HG03060 (cell line): ENCODE measurements at regions not wholly inside any gene's neighbourhood (a gene's known extent, or its start where the extent isn't known, plus 50 kb on each side); places are given as distances from the start of the nearest gene placed in this dataset.

Experiments used
- ATAC-seq: cut with Tn5 transposase; IDR thresholded peaks from one replicate; pipeline ENCODE4 v1.9.1; 2021; ENCODE audit warnings: low read depth, moderate number of reproducible peaks; ENCODE audit not compliant: unreplicated experiment

DNA sequence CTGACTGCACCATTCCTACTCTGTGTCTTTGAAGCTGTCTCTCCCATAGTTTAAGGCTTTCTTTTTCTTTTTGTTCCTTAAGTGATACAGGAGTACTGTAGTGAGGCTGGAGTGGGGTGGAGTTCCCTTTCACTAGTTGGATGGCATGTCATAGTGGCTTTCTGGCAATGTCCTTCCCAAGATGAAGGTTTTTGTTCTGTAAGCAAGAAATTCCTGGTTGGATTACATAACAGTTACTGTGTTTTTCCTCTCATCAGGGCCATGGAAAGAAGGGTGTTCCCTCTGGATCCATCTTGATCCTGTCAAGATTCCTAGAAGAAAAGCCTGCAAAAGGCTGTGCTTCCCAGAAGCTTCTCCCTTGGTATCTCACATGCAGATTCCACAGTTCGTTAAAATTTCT lies 84.2 kb downstream of the ACKR3 start:
- no peak for ATAC-seq

DNA sequence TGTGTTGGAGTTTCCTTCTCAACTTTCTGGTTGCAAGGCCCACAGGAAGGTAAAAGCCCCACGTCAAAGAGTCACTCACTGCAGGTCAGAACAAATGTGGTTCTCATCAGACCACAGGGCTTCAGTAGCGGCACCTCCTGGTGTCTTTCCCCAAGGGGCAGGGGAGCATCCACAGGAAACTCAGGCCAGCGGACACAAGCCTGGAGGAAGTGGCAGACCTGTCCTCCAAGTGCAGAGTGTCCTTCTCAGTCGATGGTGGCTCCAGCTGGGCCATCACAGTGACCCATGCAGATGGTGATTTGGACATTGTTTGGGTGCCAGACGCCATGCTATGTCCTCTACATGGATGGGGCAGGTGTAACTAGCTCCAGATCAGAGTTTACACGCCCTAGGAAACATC lies 84.9 kb downstream of the ACKR3 start:
- ATAC-seq = no peak

DNA sequence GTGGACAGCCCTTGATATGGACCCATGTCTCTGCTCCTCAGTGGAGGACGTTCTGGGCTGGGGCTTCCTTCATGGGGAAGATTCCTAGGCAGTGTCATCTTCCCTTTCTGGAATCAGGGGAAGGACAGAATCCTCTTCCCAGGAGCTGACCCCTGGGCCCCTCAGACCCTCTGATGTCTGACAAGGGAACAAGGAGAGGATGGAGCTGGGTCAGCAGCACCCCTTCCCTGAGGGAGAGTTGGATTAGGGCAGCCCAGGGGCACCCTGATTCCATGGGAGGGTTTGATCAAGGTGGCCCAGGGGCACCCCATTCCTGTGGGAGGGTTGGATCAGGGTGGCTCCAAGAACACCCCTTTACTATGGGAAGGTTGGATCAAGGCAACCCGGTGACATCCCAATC lies 86.5 kb downstream of the ACKR3 start:
- no peak for ATAC-seq

DNA sequence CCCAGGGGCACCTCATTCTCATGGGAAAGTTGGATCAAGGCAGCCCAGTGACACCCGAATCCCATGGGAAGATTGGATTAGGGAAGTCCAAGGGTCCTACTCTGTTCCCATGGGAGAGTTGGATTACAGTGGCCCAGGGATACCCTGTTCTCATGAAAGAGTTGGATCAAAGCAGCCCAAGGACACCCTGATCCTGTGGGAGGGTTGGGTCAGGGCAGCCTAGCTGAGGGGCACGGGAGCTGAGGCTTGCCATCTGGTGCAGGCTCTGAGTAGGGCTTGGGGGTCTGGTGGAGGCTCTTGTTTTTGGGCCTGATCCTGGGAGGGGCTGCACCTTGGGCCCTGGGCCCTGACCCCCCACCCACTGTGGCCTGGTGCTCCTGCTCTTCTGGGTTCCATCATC lies 87.1 kb downstream of the ACKR3 start:
- ATAC-seq = no peak

DNA sequence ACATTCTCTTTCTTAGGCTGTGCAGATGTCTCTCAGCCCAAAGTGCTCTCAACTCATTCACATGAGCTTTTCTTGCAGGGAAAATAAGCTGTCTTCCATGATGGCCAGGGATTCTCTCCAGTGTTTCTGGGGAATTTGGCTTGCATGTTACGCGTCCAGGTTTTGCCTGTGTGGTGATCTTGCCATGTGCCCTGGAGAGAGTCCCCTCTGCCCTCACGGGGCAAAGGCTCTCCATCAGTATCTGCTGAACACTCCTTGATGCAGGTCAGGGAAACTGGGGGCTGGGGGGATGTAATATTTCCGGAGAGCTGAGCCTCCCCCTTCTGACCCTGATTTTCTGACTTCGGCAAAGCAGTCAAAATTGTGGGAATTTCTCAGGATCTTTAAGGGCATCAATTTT lies 87.6 kb downstream of the ACKR3 start:
- ATAC-seq = no peak

DNA sequence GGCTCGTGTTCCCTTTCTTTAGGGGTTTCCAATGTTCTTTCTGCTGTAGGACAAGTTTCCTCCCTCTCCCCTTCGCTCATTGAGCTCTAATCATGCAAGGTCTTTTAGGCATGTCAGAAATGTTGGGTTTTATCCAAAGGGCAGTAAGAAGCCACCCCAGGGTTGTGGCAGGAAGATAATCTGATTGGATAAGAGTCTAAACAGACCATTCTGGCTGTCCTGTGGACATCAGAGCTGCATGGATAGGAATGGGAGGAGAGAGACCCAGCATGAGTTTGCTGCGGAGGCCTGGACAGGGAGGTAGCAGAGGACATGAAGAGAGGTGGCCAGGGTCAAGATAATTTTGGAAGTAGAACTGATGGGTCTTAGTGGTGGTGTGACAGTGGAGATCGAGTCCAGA lies 88.2 kb downstream of the ACKR3 start:
- no peak for ATAC-seq

DNA sequence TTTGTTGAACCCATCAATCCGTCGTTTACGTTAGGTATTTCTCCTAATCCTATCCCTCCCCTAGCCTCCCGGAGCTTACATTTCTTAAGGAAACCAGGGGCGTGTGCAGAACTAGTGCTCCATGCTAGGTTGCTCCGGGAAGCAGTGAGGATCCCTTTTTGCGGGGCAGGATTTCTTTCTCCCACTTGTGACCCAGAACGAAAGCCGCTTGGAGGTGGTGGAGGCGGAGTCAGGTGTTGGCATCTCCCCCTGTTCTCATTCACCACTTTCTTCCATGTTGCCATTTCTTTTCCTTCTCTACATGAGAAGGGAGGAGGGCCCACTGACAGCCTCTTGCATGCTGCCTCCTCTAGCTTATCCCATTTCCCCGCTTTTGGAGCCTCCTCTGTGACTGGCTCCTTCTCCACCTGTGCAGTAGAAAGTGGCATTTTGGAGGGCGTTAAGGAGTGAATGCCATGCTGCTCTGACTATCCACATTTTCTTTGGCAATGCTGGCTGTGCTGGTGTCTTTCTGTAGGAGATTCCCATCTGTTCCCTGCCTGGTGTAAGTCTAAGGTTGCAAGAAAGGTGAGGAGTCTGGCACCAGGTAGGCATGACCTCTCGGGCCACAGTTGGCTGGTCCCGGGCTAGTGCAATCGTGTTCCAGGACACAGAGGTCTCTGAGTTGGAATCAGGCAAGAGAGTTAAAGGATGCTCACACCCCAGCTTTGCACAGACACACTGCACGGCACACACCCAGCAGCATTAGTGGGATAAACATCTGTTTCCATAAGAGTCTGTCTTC lies 89.5 kb downstream of the ACKR3 start:
- no peak for ATAC-seq

DNA sequence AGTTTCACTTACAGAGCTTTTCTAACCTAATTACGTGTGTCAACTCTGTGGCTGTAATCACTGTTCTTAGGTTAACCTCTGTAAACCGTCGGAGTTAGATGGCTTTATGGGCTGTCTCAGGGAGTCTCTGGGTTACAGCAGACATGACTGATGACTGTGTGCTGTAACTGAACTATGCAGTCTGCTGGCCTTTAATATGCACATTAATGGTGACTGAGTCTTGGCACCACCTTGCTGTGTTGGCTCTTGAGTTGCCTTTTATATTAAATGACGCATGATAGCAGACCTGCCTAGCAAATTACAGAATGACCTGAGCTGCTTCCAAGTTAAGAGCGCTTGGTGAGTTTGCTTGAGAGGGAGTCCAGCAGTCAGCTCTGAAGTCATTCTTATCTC lies 90.1 kb downstream of the ACKR3 start:
- ATAC-seq = no peak

DNA sequence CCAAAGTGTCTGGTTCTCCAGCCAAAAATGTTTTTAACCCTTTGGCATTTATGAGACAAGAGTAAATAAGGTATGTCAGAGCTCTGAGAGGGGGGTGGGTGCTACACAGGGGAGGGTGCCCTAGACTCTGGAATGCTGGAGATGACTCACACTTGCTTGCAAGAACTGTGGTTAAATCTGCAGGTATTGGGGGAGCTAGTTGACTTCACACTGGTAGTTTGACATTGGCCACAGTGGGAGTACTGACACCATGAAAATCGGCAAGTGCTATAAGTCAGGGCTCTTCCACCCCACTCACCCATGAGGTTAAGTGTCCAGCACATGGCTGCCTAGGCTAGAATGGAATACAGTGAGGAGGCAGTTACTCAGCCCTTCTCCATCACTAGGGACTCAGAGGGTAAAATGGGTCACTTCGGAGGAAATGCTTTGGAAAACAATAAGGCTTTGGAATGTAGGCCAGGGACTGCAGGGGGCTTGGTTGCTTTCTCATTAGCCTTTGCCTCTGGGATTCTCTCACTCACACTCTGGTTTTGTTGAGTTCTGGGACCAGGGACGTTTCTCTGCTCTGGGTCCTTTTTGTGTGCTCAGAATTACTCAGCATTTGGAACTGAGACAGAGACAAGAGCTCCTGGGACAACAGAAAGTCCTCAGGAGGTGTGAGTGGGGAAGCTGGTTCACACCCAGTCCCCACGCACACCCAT lies 91.6 kb downstream of the ACKR3 start:
- no peak for ATAC-seq

DNA sequence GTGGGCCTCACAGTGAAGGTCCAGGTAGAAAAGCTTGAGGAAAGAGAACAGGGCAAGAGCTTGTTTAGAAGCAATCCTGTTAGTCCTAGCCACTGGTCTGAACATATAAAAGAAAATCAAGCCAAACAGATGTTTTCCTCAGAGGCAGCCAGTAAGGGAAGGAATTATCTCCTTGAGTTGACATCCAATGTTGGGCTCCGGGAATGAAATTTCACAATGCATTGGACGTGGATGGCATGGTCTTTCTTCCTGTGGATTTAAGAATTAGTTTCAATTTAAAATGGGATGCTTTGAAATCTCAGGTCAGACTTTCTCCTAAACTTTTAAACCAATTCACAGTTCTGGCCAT lies 92.1 kb downstream of the ACKR3 start:
- no peak for ATAC-seq

DNA sequence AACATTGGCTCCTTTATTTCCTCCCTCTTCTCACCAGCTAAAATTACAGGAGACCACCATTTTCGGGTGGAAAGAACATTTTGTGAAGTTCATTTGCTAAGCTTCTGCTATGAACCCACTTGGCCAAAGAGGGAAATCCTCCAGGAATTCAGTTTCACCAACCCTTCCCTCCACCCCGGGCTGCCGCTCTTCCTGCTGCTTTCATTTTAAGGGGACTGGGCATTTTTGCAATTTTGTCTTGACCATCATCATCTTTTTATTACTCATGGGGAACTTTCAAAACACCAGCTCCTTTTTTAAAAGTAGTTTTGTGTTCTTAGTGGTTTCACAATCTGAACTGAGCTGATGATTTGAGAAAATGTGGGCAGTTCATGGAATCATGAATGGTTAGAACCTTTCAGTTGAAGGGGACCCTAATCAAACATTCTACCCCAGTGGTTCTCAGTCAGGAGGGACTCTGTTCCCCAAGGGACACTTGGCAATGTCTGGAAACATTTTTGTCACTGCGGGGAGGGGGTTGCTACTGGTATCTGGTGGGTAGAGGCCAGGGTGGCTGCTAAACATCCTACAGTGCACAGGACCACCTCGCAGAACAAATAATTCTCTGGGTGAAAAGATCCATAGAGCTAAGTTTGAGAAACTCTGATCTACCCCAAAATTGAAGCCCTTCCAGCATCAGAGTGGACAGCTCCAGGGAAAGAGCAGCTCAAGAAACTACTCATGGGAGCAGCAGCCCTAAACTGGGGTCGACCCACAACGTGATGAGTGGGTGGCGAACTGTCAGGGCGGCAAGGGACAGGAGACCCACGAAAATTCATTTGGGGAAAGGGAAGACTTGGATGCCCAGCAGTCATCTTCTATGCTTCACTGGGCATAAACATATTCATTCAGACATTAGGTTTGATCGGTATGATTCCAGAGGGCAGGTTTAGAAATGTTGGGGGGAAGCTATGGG lies 92.9 kb downstream of the ACKR3 start:
- ATAC-seq = no peak

DNA sequence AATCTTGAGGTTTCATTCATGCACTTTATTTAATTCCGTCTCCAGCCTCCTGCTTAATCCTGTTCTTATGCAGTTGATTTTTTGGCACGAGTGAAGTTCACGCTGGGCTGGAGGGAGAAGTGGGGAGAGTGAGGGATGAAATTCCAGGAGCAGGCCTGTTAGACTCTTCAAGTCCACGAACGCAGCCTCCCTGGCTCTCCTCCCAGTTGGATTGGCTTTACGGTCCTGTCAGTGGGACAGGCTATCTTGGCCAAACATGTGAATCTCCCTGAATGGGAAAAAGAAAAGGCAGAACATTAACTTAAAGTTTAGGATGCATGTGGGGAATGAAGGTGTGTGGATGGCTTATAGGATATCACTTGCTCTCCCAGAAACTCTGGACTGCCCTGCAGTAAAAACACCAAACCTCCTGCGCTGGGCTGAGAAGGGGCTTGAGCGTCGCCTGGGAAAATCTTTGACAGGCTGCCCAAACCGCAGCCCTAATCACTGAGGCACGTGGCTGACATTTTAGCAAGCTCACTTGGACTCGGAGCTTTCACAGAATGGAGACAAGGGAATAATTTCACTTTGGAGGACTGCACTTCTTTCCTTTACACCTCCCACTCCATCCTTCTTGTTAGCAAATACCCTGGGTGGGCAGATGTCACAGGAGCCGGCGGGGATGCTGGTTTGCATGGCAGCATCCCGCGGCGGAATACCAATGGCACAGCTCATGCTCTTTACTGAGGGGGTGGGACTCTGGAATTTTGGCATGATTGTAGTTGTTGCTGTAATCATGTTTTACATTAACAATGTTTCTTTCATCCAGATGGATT lies 93.9 kb downstream of the ACKR3 start:
- ATAC-seq = no peak

DNA sequence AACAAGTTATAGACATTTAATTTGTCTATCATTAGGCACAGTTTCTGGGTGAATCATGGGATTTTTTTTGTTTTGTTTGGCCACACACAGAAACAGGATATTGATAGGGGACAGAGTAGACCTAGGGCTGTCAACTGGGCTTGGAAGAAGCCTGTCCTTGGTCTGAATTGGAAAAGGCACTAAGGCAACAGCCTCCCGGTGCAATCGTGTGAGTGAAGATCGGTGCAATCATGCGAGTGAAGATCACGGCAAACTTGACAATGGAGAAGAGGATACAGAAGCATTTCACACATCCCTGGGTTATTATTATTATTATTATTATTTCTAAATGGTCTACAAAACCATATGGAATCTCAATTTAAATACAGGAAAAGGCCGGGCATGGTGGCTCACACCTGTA lies 94.5 kb downstream of the ACKR3 start:
- ATAC-seq = no peak

DNA sequence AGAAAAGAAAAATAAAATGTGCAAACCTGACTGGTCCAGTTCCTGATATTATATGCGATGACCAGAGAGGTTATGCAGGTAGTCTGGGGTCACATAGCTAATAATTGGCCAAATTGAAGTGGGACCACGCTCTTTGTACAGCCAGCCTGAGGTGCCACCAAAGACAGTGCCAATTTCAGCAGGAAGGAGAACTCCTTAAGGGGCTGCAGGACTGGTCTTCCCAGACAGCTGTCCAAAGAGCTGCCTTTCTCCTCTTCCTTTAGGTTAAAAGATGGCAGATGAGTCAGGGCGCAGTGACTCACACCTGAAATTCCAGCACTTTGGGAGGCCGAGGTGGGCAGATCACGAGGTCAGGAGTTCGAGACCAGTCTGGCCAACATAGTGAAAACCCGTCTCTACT lies 95.5 kb downstream of the ACKR3 start:
- ATAC-seq = no peak

DNA sequence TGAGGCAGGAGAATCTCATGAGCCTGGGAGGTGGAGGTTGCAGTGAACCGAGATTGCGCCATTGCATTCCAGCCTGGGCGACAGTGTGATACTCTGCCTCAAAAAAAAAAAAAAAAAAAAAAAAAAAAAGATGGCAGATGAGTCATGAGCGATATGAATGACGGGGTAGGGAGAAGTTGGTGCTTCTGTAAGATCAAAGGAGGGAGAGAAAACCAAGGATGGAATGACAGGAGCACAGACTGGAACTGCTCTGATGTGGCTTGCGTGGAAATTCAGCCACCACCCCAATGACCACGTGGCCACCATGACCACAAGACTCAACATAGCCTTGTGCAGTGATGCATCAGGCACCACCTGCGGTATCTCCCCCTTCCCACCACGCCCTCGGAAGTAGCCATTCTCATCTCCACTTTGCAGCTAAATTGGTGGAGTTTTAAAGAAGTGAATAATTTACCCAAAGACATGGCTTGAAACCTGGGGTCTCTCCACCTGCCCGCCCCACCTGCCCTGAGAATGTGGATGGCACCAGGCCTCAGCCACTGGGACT lies 96.0 kb downstream of the ACKR3 start:
- ATAC-seq = no peak

DNA sequence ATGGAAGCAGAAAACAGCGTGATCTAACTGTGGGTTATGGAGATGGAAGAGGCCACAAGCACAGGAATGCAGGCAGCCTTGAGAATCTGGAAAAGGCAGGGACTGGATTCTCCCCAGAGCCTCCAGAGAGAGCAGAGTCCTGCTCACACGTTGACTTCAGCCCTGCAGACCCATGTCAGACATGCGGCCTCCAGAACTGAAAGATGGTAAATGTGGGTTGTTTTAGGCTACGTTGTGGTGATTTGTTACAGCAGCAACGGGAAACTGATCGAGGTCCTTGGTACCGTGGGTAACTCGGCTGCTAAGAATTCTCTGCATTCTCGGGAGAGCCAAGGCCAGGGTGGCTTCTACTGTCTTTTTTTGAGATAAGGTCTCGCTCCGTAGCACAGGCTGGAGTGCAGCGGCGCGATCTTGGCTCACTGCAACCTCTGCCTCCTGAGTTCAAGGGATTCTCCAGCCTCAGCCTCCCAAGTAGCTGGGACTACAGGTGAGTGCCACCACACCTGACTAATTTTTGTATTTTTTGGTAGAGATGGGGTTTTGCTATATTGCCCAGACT lies 97.1 kb downstream of the ACKR3 start:
- ATAC-seq = no peak

DNA sequence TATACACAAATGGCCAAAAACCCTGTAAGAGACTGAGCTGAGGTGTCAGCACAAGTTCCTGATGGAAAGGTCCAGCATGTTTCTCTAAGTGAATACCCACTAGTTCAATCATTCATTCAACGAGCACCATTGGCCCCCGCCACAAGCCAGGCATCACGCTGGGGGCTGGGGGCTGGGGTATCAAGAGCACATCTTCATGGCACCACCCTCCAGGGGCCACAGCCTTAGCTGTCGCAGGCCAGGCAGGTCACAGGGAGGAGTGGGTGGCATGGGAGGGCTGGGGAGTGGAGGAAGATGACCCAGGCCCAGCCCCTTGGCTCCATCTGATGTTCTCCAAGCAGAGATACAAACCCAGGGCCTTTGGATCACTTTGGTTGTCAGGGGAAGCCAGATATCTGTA lies 97.9 kb downstream of the ACKR3 start:
- no peak for ATAC-seq

DNA sequence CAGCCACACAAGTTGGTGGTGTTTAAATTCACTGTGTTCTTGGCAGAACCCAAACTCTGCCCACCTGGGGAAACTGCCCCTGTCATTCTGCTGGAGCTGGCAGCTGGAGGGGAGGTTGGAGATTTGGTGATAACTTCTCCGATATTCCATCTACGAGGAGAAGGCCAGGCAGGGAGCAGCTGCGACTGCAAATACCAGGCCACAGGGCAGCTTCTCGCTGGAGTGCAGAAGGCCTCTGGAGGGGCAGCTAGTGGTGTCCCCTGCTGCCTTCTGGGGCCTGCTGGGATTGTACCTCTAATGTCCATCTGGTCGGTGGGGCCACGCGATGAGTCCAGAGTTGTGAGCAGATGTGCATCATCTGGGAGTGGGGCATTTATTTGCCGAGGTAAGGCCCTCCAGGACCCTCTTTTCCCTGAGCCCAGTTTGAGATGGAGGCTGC lies 98.9 kb downstream of the ACKR3 start:
- no peak for ATAC-seq

DNA sequence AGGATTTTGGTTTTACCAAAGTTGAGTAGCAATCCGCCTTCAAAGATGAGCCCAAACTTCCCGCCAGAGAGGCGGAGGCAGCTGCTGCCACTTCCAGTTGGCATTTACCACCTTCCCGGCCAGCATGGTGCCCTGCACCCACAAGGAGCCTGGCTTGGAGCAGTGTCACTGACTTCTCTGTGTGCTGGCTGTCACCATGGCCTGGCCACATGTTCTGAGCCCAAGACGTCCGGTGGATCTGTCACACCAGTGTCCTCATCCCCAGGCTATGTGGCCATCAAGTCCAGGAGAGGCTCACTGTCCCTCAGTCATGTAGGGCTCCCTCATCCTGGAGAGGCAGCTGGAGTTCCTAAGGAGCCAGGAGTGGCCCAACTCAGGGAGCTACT lies 100.6 kb downstream of the ACKR3 start:
- no peak for ATAC-seq
